WERI-Rb-1 (cell line): ENCODE measurements at regions not wholly inside any gene's neighbourhood (a gene's known extent, or its start where the extent isn't known, plus 50 kb on each side); places are given as distances from the start of the nearest gene placed in this dataset.
"Not testable (repeated sequence)": the region's sequence is repeated elsewhere in the genome, so short reads cannot be mapped to it uniquely, and the experiment has no call there.

ENCODE experiments used
- DNase-seq: peaks from one replicate; pipeline ENCODE4 v3.0.0-alpha.2; 2020
- H3K27ac ChIP-seq: fragments of 250-450 bp; sonication (Bioruptor Pico); 2 replicates; pipeline ENCODE4 v1.5.1; 2020; ENCODE audit warnings: mild to moderate bottlenecking, moderate library complexity
- H3K27me3 ChIP-seq: fragments of 250-450 bp; sonication (Bioruptor Pico); 2 replicates; pipeline ENCODE4 v1.5.1; 2021; ENCODE audit warnings: mild to moderate bottlenecking, low read depth, moderate library complexity; ENCODE audit not compliant: insufficient read depth, severe bottlenecking
- H3K36me3 ChIP-seq: fragments of 250-450 bp; sonication (Bioruptor Pico); 2 replicates; pipeline ENCODE4 v1.5.1; 2020; ENCODE audit warnings: mild to moderate bottlenecking, moderate library complexity
- H3K4me3 ChIP-seq: 2 replicates; pipeline ENCODE4 v1.5.1; 2011; ENCODE audit warnings: low read depth, mild to moderate bottlenecking, control low read depth, low read length
- H3K9me3 ChIP-seq: fragments of 250-450 bp; sonication (Bioruptor Pico); 2 replicates; pipeline ENCODE4 v1.5.1; 2021; ENCODE audit warnings: mild to moderate bottlenecking, moderate library complexity; ENCODE audit not compliant: severe bottlenecking
- TF ChIP-seq, protein P1 (sequence below): IDR thresholded peaks from 2 replicates; pipeline ENCODE4 v1.5.1; 2011; ENCODE audit warnings: low read depth, mild to moderate bottlenecking, control low read depth, inconsistent platforms, low read length

DNA sequence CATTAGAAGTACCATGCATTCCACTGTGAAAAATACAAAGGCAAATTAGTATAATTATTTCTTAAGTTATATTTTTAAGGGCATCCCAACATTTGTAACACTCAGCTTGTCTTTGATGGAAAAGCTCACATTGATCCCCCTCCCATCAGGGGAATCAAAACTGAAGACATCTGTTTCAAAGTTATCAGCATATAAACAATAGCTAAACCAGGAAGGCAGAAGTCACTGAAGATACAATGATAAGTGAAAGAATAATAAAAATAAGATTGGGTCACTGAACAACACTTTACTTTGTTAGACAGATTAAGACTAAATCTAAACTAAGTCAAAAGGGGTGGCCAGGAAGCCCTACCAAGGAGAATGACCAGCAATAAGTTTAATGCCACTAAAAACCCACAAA, 801.9 kb upstream of the ACO1 start:
- Histone ChIP-seq H3K27ac (no peak overlapping the region), H3K27me3 (no peaks in the 10 kb centered on the region), H3K36me3 (no peaks in the 10 kb centered on the region), H3K4me3 (no peak overlapping the region), H3K9me3 (no peaks in the 10 kb centered on the region)
- DNase-seq = no peak
- TF ChIP-seq, protein P1, sequence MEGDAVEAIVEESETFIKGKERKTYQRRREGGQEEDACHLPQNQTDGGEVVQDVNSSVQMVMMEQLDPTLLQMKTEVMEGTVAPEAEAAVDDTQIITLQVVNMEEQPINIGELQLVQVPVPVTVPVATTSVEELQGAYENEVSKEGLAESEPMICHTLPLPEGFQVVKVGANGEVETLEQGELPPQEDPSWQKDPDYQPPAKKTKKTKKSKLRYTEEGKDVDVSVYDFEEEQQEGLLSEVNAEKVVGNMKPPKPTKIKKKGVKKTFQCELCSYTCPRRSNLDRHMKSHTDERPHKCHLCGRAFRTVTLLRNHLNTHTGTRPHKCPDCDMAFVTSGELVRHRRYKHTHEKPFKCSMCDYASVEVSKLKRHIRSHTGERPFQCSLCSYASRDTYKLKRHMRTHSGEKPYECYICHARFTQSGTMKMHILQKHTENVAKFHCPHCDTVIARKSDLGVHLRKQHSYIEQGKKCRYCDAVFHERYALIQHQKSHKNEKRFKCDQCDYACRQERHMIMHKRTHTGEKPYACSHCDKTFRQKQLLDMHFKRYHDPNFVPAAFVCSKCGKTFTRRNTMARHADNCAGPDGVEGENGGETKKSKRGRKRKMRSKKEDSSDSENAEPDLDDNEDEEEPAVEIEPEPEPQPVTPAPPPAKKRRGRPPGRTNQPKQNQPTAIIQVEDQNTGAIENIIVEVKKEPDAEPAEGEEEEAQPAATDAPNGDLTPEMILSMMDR = no peak

DNA sequence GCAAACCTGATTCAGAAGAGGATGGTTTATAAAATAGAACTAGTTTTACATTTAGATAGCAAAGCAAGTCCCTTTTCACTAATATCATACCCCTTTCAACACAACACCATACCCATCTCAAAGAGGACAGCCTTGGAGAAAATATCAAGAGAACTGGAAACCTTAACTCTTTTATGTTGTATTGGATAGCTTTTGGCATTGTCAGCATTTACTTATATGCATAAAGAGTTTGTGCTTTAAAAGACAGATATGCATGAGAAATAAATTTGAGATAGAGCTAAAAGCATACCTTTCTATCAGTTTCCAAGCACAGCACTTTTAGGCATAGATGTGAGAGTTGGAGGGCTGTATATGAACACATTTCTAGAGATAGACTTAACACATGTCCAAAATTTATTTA, 799.3 kb upstream of the ACO1 start:
- H3K27me3 ChIP-seq = no peaks in the 10 kb centered on the region

DNA sequence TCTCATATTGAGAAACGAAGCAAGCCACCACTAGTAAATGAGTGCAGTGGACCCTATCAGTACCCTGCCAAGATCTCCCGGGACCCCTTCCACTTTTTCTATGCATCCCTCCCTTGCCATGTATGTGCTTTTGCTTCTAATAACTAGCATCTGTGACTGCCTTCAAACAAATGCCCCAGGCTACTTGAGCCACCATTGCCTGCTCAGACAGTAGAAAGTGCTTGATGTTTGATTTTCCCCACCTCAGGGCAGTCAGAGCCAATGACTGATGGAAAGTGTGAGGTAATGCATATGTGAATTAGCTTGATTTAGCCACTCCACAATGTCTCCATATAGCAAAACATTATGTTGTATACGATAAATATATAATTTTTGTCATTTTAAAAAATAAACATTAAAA, 797.3 kb upstream of the ACO1 start:
- H3K27me3 ChIP-seq = no peaks in the 10 kb centered on the region
- no peaks in the 10 kb centered on the region for H3K36me3 ChIP-seq
- H3K27ac ChIP-seq = no peak overlapping the region
- TF ChIP-seq, protein P1 = no peak
- H3K4me3 ChIP-seq = no peak overlapping the region
- DNase-seq = no peak
- no peaks in the 10 kb centered on the region for H3K9me3 ChIP-seq

More for the DNA sequence above, 799.3 kb upstream of the ACO1 start:
- Histone ChIP-seq H3K36me3 (no peaks in the 10 kb centered on the region), H3K4me3 (no peak overlapping the region), H3K27ac (no peak overlapping the region), H3K9me3 (no peaks in the 10 kb centered on the region)
- no peak for DNase-seq
- TF ChIP-seq, protein P1 = no peak

DNA sequence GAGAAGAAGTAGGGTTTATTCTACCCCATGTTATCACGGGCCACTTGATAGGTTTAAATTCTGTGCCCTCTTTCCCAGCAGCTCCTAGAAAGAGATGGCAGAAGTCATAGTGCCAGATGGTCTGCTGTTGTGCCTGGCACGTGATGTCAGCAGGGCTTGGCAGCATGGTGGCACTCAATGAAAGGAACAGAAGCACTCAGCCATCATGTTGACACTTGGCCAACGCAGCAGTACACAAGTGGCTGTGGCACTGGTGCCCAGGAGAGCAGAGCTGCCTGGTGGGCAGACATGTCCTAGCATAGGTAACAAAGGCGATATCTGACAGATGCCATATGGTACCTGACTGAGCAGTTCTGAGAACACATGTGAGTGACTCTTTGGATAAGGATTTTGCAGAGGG, 796.4 kb upstream of the ACO1 start:
- TF ChIP-seq, protein P1 = no peak
- DNase-seq = no peak
- no peak overlapping the region for H3K27ac ChIP-seq
- no peaks in the 10 kb centered on the region for H3K9me3 ChIP-seq
- H3K4me3 ChIP-seq = no peak overlapping the region
- no peaks in the 10 kb centered on the region for H3K27me3 ChIP-seq
- no peaks in the 10 kb centered on the region for H3K36me3 ChIP-seq

DNA sequence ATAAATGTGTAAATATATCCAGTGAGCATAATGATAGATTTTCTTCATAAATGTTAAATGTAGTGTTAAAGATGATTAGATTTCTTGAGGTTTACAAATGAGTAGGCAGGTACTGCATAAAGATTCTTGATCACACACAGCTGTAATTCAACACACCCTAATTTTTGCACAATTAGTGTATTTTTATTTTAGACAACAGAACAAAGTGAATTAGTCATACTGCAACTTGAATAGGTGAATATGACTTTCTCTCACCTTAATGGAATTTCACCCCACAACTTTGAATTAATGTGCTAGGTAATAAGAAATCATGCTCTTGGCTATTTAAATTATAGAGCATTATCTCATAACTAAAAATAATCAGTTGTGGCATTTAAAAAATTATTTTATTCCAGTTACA, 795.7 kb upstream of the ACO1 start:
- DNase-seq = no peak
- Histone ChIP-seq H3K9me3 (no peaks in the 10 kb centered on the region), H3K27ac (no peak overlapping the region), H3K36me3 (no peaks in the 10 kb centered on the region), H3K27me3 (no peaks in the 10 kb centered on the region), H3K4me3 (no peak overlapping the region)
- TF ChIP-seq, protein P1 = no peak

DNA sequence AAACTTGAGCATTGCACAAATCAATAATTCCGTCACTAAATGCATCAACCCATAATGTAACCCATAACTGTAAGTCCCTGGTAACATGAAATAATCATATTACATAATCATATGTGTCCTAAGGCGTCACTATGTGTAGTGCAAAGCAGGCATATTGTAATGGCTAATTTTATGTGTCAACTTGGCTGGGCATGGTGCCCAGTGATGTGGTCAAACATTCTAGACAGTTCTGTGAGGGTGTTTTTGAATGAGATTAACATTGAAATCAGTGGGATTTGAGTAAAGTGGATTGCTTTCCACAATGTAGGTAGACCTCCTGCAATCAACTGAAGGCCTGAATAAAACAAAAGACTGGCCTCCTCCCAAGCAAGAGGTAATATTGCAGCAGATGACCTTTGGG, 794.4 kb upstream of the ACO1 start:
- Histone ChIP-seq H3K4me3 (no peak overlapping the region), H3K9me3 (no peaks in the 10 kb centered on the region), H3K36me3 (no peaks in the 10 kb centered on the region), H3K27ac (no peak overlapping the region), H3K27me3 (no peaks in the 10 kb centered on the region)
- no peak for DNase-seq
- TF ChIP-seq, protein P1 = no peak

DNA sequence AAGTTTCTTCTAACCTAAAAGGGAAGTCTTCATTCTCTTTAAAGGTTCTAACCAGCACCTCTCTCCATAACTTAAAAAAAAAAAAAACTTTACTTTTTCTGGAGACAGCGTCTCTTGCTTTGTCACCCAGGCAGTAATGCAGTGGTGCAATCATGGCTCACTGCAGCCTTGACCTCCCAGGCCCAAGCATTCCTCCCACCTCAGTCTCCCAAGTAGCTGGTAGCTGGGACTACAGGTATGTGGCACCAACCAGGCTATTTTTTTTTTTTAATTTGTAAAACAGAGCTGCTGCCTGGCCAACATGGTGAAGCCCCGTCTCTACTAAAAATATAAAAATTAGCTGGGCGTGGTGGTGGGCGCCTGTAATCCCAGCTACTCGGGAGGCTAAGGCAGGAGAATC, 787.4 kb upstream of the ACO1 start:
- not testable (repeated sequence) for H3K9me3 ChIP-seq, H3K4me3 ChIP-seq, H3K36me3 ChIP-seq, H3K27ac ChIP-seq, DNase-seq, H3K27me3 ChIP-seq
